ENCODE measurements at regions not wholly inside any gene's neighbourhood (a gene's known extent, or its start where the extent isn't known, plus 50 kb on each side); places are given as distances from the start of the nearest gene placed in this dataset.

- no peaks in the 10 kb centered on the region for H3K9me1 ChIP-seq (replicated peaks; ENCODE audit: control insufficient read depth, extremely low read depth, insufficient read depth, low read length)
- no peaks in the 10 kb centered on the region for H4K20me1 ChIP-seq (replicated peaks; ENCODE audit: control insufficient read depth, extremely low read depth, insufficient read depth, low read length)
- TF ChIP-seq EZH2 (IDR thresholded peaks at IDR 0.05; ENCODE audit: borderline replicate concordance, low read depth, low read length, severe bottlenecking) (no peak), GATA2 (IDR thresholded peaks at IDR 0.05; ENCODE audit: insufficient read depth, insufficient read length, low read depth, low read length) (no peak), CTCF (IDR thresholded peaks at IDR 0.05; ENCODE audit: extremely low read depth in 1 of 2, insufficient read depth in 1 of 2, low read depth in 1 of 2, low read length in 2 of 2) (no peak), JUN (IDR thresholded peaks at IDR 0.05; ENCODE audit: borderline replicate concordance, insufficient read depth, insufficient read length, low read depth) (no peak), MAX (IDR thresholded peaks at IDR 0.05; ENCODE audit: insufficient read depth, insufficient read length) (no peak), POLR2AphosphoS5 (IDR thresholded peaks at IDR 0.05; ENCODE audit: insufficient read depth, low read depth, low read length) (no peak), FOS (IDR thresholded peaks at IDR 0.05; ENCODE audit: borderline replicate concordance, insufficient read depth, low read length) (no peak), MYC (IDR thresholded peaks at IDR 0.05; ENCODE audit: low read depth, low read length) (no peak), POLR2A (IDR thresholded peaks at IDR 0.05; ENCODE audit: low read depth, low read length) (no peak)
- no peaks in the 10 kb centered on the region for H3K36me3 ChIP-seq (ENCODE audit: control insufficient read depth in 2 of 2, extremely low read depth in 1 of 2, insufficient read depth in 2 of 2, low read length in 2 of 2)
- dilution Hi-C loops (cut with MboI; ENCODE audit: extremely low pct_ligation_motif_present, low sequenced_read_pairs) (no loop called here), intact Hi-C loops (cut with micrococcal nuclease) (no loop called here)
- no peaks in the 10 kb centered on the region for H3K79me2 ChIP-seq (ENCODE audit: control insufficient read depth, insufficient read depth, low read length)
- H3K9me3 ChIP-seq (replicated peaks; ENCODE audit: control insufficient read depth, insufficient read depth, low read length) = no peaks in the 10 kb centered on the region
- H2AFZ ChIP-seq (ENCODE audit: low read depth, low read length) = no peak overlapping the region
- no peak overlapping the region for H3K4me3 ChIP-seq (replicated peaks in 1 of 3; ENCODE audit: insufficient read depth in 1 of 3, low read depth in 1 of 3, low read length in 3 of 3)
- FAIRE-seq (no peak), DNase-seq (ENCODE audit: low read depth, low spot score) (no peak)
- POLR2A ChIA-PET = no interaction called here
- BruUV-seq (replicated peaks) = no TSS peak
- no peak overlapping the region for H3K4me2 ChIP-seq (ENCODE audit: insufficient read depth, low read length)
- CTCF ChIA-PET = no interaction called here
- H3K27ac ChIP-seq (ENCODE audit: insufficient read depth, low read depth, low read length) = no peak overlapping the region
- H3K9ac ChIP-seq (replicated peaks; ENCODE audit: extremely low read depth, insufficient read depth, low read length) = no peak overlapping the region
- H3K27me3 ChIP-seq (ENCODE audit: control insufficient read depth in 2 of 2, insufficient read depth in 2 of 2, low read length in 2 of 2) = no peaks in the 10 kb centered on the region
- no peaks in the 10 kb centered on the region for H3K4me1 ChIP-seq (ENCODE audit: control insufficient read depth, extremely low read depth, insufficient read depth, low read length)
Measured at GRCh38 chr16:9155871-9156270, 64.4 kb downstream of the HAPSTR1 start.
